Right lobe of liver (tissue), 6 donors: ENCODE measurements at regions not wholly inside any gene's neighbourhood (a gene's known extent, or its start where the extent isn't known, plus 50 kb on each side); places are given as distances from the start of the nearest gene placed in this dataset.
A peak's percentile ranks its signal among the peaks of the same experiment; 100 is the strongest.

Experiments
- ATAC-seq, 4 donors: fragments of 200-7000 bp; cut with Tn5 transposase; one replicate each; pipeline ENCODE4 v1.9.1; 2020; ENCODE audit warnings: mild to moderate bottlenecking in 4 of 4, moderate library complexity in 4 of 4
- DNase-seq, 3 donors: peaks; one replicate each; pipeline ENCODE4 v3.0.0-alpha.2; 2020
- H3K27ac ChIP-seq, 3 donors: fragments of 200-600 bp; one replicate each; pipeline ENCODE4 v1.8.0; 2022
- H3K27me3 ChIP-seq, 2 donors: fragments of 200-600 bp; one replicate each; pipeline ENCODE4 v1.8.0; 2022
- H3K36me3 ChIP-seq, 4 donors: fragments of 200-600 bp; sonication (generic) in 1 of 4; one replicate each; pipeline versions ENCODE4 v1.5.1 to v1.8.0; 2017 to 2022; ENCODE audit warnings: control low read depth in 1 of 4
- H3K4me1 ChIP-seq, 4 donors: fragments of 200-600 bp; sonication (generic) in 1 of 4; one replicate each; pipeline versions ENCODE4 v1.5.1 to v1.8.0; 2017 to 2022; ENCODE audit warnings: control low read depth in 1 of 4
- H3K4me3 ChIP-seq, 3 donors: fragments of 200-600 bp; one replicate each; pipeline ENCODE4 v1.8.0; 2022
- H3K9me3 ChIP-seq, 4 donors: fragments of 200-600 bp; sonication (generic) in 1 of 4; one replicate each; pipeline versions ENCODE4 v1.5.1 to v1.8.0; 2017 to 2022; ENCODE audit warnings: control low read depth in 1 of 4
- CTCF ChIP-seq, 4 donors: fragments of 200-600 bp in 3 of 4; fragments of 450-650 bp in 1 of 4; IDR thresholded peaks; one replicate each; pipeline versions ENCODE4 v1.5.1 to v1.8.0; 2016 to 2022; ENCODE audit warnings: antibody characterized with exemption in 4 of 4, mild to moderate bottlenecking in 2 of 4
- POLR2A ChIP-seq: fragments of 450-650 bp; IDR thresholded peaks from one replicate; pipeline ENCODE4 v1.6.1; 2017; ENCODE audit warnings: antibody characterized with exemption, mild to moderate bottlenecking
- WGBS: methylation state at CpG from one replicate; pipeline ENCODE4 v1.1.6; 2018; ENCODE audit warnings: low coverage, low lambda C conversion rate; ENCODE audit not compliant: insufficient coverage; ENCODE audit errors: missing lambda C conversion rate; 5-methylcytosine and 5-hydroxymethylcytosine counted together
- intact Hi-C, 2 donors: fragments of 100-400 bp; cut with DNase I; formaldehyde crosslinking; loops; one replicate each; pipeline versions ENCODE4 v1.11.2 to v1.14.1; 2022
- donor health status: DM: no; HTN: yes; CAD: no.
- donor health status: DM: no; HTN: no; CAD: no.
- donor health status: DM: no; HTN: no; CAD: no.
- donor health status: DM: no; HTN: yes; CAD: no.
- donor health status: DM: no; HTN: yes; CAD: no.

- DNase-seq (no peak), ATAC-seq (no peak)
- intact Hi-C loops, result no loop called here
- H3K36me3 ChIP-seq, result no peaks in the 10 kb centered on the region
- H3K9me3 ChIP-seq, result no peaks in the 10 kb centered on the region
- WGBS, result 100% methylated on average over 2 of the region's 5 CpGs
- no peak for TF ChIP-seq POLR2A
- no peak for TF ChIP-seq CTCF (IDR thresholded peaks at IDR 0.05)
- H3K4me1 ChIP-seq, result peaks cover 0 to 9% (median 0%) of the 10 kb centered on the region in 4 donors
- no peak overlapping the region for H3K27ac ChIP-seq
- H3K4me3 ChIP-seq, result no peak overlapping the region
- H3K27me3 ChIP-seq, result no peaks in the 10 kb centered on the region
Measured at GRCh38 chr5:96142184-96142781, 180.6 kb upstream of the ELL2 start.

GRCh38 chr5:96141749-96142148 lies 180.1 kb upstream of the ELL2 start:
- intact Hi-C loops, result no loop called here
- Histone ChIP-seq H3K9me3 (no peaks in the 10 kb centered on the region), H3K27ac (no peak overlapping the region), H3K27me3 (no peaks in the 10 kb centered on the region), H3K36me3 (no peaks in the 10 kb centered on the region), H3K4me3 (no peak overlapping the region), H3K4me1 (peaks cover 0 to 9% (median 0%) of the 10 kb centered on the region in 4 donors)
- DNase-seq, result no peak
- TF ChIP-seq POLR2A, result no peak
- TF ChIP-seq CTCF (IDR thresholded peaks at IDR 0.05), result no peak
- WGBS, result 77% methylated on average over 4 of the region's 4 CpGs
- no peak for ATAC-seq

GRCh38 chr5:96140496-96140895 lies 178.8 kb upstream of the ELL2 start:
- Histone ChIP-seq H3K4me1 (peaks cover 0 to 9% (median 0%) of the 10 kb centered on the region in 4 donors), H3K9me3 (no peaks in the 10 kb centered on the region), H3K4me3 (no peak overlapping the region), H3K27me3 (no peaks in the 10 kb centered on the region), H3K27ac (no peak overlapping the region), H3K36me3 (no peaks in the 10 kb centered on the region)
- peak in 3 of 4 donors; percentile 18 to 65 (median 45) for ATAC-seq
- WGBS, result 71% methylated on average over 2 of the region's 2 CpGs
- no peak for TF ChIP-seq CTCF (IDR thresholded peaks at IDR 0.05)
- no peak for DNase-seq
- intact Hi-C loops, result no loop called here

- H3K4me1 ChIP-seq, result peaks cover 0 to 9% (median 0%) of the 10 kb centered on the region in 4 donors
- H3K9me3 ChIP-seq, result no peaks in the 10 kb centered on the region
- TF ChIP-seq POLR2A, result no peak
- no peak for TF ChIP-seq CTCF (IDR thresholded peaks at IDR 0.05)
- WGBS, result 29% methylated on average over 1 of the region's 1 CpG
- H3K36me3 ChIP-seq, result no peaks in the 10 kb centered on the region
- intact Hi-C loops, result no loop called here
- DNase-seq (no peak), ATAC-seq (peak in 3 of 4 donors; percentile 40 to 70 (median 44))
- H3K27me3 ChIP-seq, result no peaks in the 10 kb centered on the region
- H3K4me3 ChIP-seq, result no peak overlapping the region
- no peak overlapping the region for H3K27ac ChIP-seq
Measured at GRCh38 chr5:96140084-96140483, 178.4 kb upstream of the ELL2 start.

GRCh38 chr5:96134886-96135285 lies 173.2 kb upstream of the ELL2 start:
- ATAC-seq, result no peak
- Histone ChIP-seq H3K27me3 (no peaks in the 10 kb centered on the region), H3K4me1 (peaks cover 0 to 2% (median 0%) of the 10 kb centered on the region in 4 donors), H3K36me3 (no peaks in the 10 kb centered on the region), H3K4me3 (no peak overlapping the region), H3K27ac (no peak overlapping the region), H3K9me3 (no peaks in the 10 kb centered on the region)
- intact Hi-C loops, result no loop called here
- WGBS, result 95% methylated on average over 3 of the region's 3 CpGs
- no peak for TF ChIP-seq CTCF (IDR thresholded peaks at IDR 0.05)
- TF ChIP-seq POLR2A, result no peak
- DNase-seq, result no peak
